H9 (cell line): ENCODE measurements at regions not wholly inside any gene's neighbourhood (a gene's known extent, or its start where the extent isn't known, plus 50 kb on each side); places are given as distances from the start of the nearest gene placed in this dataset.

Source experiments
- DNase-seq: peaks from one replicate; pipeline ENCODE4 v3.0.0-alpha.2; 2017
- H2AFZ ChIP-seq: one replicate; pipeline ENCODE4 v1.6.1; 2013; ENCODE audit warnings: mild to moderate bottlenecking, low read length, control low read depth, moderate library complexity
- H2AK5ac ChIP-seq: 2 replicates; pipeline ENCODE4 v1.6.1; 2013; ENCODE audit warnings: low read length, control low read depth, mixed read lengths; ENCODE audit not compliant: insufficient read length
- H2BK120ac ChIP-seq: one replicate; pipeline ENCODE4 v1.6.1; 2013; ENCODE audit warnings: low read depth, mild to moderate bottlenecking, low read length, control low read depth, inconsistent platforms; ENCODE audit not compliant: poor library complexity, severe bottlenecking
- H2BK12ac ChIP-seq: 2 replicates; pipeline ENCODE4 v1.6.1; 2013; ENCODE audit warnings: low read length, control low read depth, mixed read lengths, low read depth; ENCODE audit not compliant: insufficient read length
- H2BK15ac ChIP-seq: 2 replicates; pipeline ENCODE4 v1.6.1; 2013; ENCODE audit warnings: low read depth, low read length, control low read depth
- H2BK20ac ChIP-seq: one replicate; pipeline ENCODE4 v1.6.1; 2013; ENCODE audit warnings: low read depth, mild to moderate bottlenecking, low read length, control low read depth, inconsistent platforms; ENCODE audit not compliant: poor library complexity, severe bottlenecking
- H2BK5ac ChIP-seq: 2 replicates; pipeline ENCODE4 v1.6.1; 2013; ENCODE audit warnings: low read length, control low read depth, mixed read lengths; ENCODE audit not compliant: insufficient read length
- H3K14ac ChIP-seq: 2 replicates; pipeline ENCODE4 v1.6.1; 2013; ENCODE audit warnings: low read length, control low read depth; ENCODE audit not compliant: insufficient read depth
- H3K18ac ChIP-seq: 2 replicates; pipeline ENCODE4 v1.6.1; 2013; ENCODE audit warnings: low read depth, mild to moderate bottlenecking, mixed read lengths, low read length, control low read depth; ENCODE audit not compliant: insufficient read length
- H3K23ac ChIP-seq: 2 replicates; pipeline ENCODE4 v1.6.1; 2013; ENCODE audit warnings: low read length, control low read depth, mixed read lengths, low read depth; ENCODE audit not compliant: insufficient read length
- H3K23me2 ChIP-seq: 2 replicates; pipeline ENCODE4 v1.6.1; 2013; ENCODE audit warnings: low read depth, mild to moderate bottlenecking, mixed read lengths, low read length, control low read depth; ENCODE audit not compliant: insufficient read length, poor library complexity, severe bottlenecking
- H3K27ac ChIP-seq: 2 replicates; pipeline ENCODE4 v1.5.1; 2013; ENCODE audit warnings: low read length, control low read depth, mixed read lengths, low read depth; ENCODE audit not compliant: insufficient read length
- H3K27me3 ChIP-seq: 2 replicates; pipeline ENCODE4 v1.6.1; 2013; ENCODE audit warnings: low read length, control low read depth, inconsistent platforms; ENCODE audit not compliant: insufficient read depth
- H3K4ac ChIP-seq: 2 replicates; pipeline ENCODE4 v1.6.1; 2013; ENCODE audit warnings: low read depth, mild to moderate bottlenecking, control low read depth, inconsistent platforms, low read length, moderate library complexity
- H3K4me1 ChIP-seq: 2 replicates; pipeline ENCODE4 v1.6.1; 2013; ENCODE audit warnings: low read length, control low read depth, inconsistent platforms; ENCODE audit not compliant: insufficient read depth
- H3K4me2 ChIP-seq: 2 replicates; pipeline ENCODE4 v1.6.1; 2013; ENCODE audit warnings: low read length, control low read depth, mixed read lengths; ENCODE audit not compliant: insufficient read length, insufficient read depth
- H3K56ac ChIP-seq: 2 replicates; pipeline ENCODE4 v1.6.1; 2013; ENCODE audit warnings: low read depth, mild to moderate bottlenecking, mixed read lengths, low read length, control low read depth; ENCODE audit not compliant: insufficient read length
- H3K79me1 ChIP-seq: 2 replicates; pipeline ENCODE4 v1.6.1; 2013; ENCODE audit warnings: low read depth, mild to moderate bottlenecking, moderate library complexity, low read length, control low read depth, inconsistent platforms; ENCODE audit not compliant: insufficient read depth, poor library complexity, severe bottlenecking
- H3K79me2 ChIP-seq: 2 replicates; pipeline ENCODE4 v1.6.1; 2013; ENCODE audit warnings: low read length, control low read depth, inconsistent platforms; ENCODE audit not compliant: insufficient read depth
- H3K9ac ChIP-seq: 2 replicates; pipeline ENCODE4 v1.6.1; 2013; ENCODE audit warnings: low read length, control low read depth, mixed read lengths; ENCODE audit not compliant: insufficient read length; ENCODE audit errors: extremely low read depth
- H3K9me3 ChIP-seq: one replicate; pipeline ENCODE4 v1.6.1; 2013; ENCODE audit warnings: low read depth, low read length, inconsistent platforms; ENCODE audit not compliant: control insufficient read depth
- H3T11ph ChIP-seq: one replicate; pipeline ENCODE4 v1.6.1; 2013; ENCODE audit warnings: mild to moderate bottlenecking, low read length, control low read depth, inconsistent platforms
- H4K20me1 ChIP-seq: one replicate; pipeline ENCODE4 v1.6.1; 2013; ENCODE audit not compliant: control insufficient read depth, insufficient read length, insufficient read depth
- H4K5ac ChIP-seq: 2 replicates; pipeline ENCODE4 v1.6.1; 2013; ENCODE audit warnings: low read depth, mild to moderate bottlenecking, mixed read lengths, low read length, control low read depth; ENCODE audit not compliant: insufficient read length
- H4K8ac ChIP-seq: replicated peaks from 2 replicates; pipeline ENCODE4 v1.6.1; 2013; ENCODE audit warnings: low read length, control low read depth, mixed read lengths, low read depth; ENCODE audit not compliant: insufficient read length
- H4K91ac ChIP-seq: 2 replicates; pipeline ENCODE4 v1.6.1; 2013; ENCODE audit warnings: low read depth, mild to moderate bottlenecking, moderate library complexity, mixed read lengths, low read length, control low read depth; ENCODE audit not compliant: insufficient read length
- H3K27ac Mint-ChIP-seq, 3 experiments: 2 replicates in 2 of 3; 3 replicates in 1 of 3; pipeline ENCODE4 v1.8.0; 2020 to 2021; ENCODE audit warnings: mixed read lengths in 3 of 3, mild to moderate bottlenecking in 1 of 3, moderate library complexity in 1 of 3
- H3K27me3 Mint-ChIP-seq: 2 replicates; pipeline ENCODE4 v1.8.0; 2021; ENCODE audit warnings: low read depth, mild to moderate bottlenecking, moderate library complexity, mixed read lengths
- H3K36me3 Mint-ChIP-seq, 3 experiments: 2 replicates in 2 of 3; 3 replicates in 1 of 3; pipeline ENCODE4 v1.8.0; 2020 to 2021; ENCODE audit warnings: low read depth in 3 of 3, mixed read lengths in 3 of 3; ENCODE audit not compliant: insufficient read depth in 1 of 3
- H3K4me1 Mint-ChIP-seq, 2 experiments: 2 replicates each; pipeline ENCODE4 v1.8.0; 2020; ENCODE audit warnings: mixed read lengths in 2 of 2
- H3K4me3 Mint-ChIP-seq, 2 experiments: 2 replicates in 1 of 2; 3 replicates in 1 of 2; pipeline ENCODE4 v1.8.0; 2020 to 2021; ENCODE audit warnings: mild to moderate bottlenecking in 2 of 2, mixed read lengths in 2 of 2, moderate library complexity in 1 of 2
- H3K9me3 Mint-ChIP-seq, 2 experiments: 2 replicates in 1 of 2; 3 replicates in 1 of 2; pipeline ENCODE4 v1.8.0; 2020; ENCODE audit warnings: mild to moderate bottlenecking in 2 of 2, mixed read lengths in 2 of 2, moderate library complexity in 1 of 2
- WGBS: extraction: QIAGEN DNeasy Blood & Tissue Kit; methylation state at CpG from one replicate; pipeline ENCODE4 v1.1.7; 2013; ENCODE audit warnings: missing lambda C conversion rate, low lambda C conversion rate, mixed read lengths; ENCODE audit not compliant: insufficient read length; ENCODE audit errors: extremely low coverage; 5-methylcytosine and 5-hydroxymethylcytosine counted together
- TF ChIP-seq, protein P1 (sequence below): fragments of 200-600 bp; sonication (generic); conservative IDR thresholded peaks from 3 replicates; pipeline ENCODE4 v1.8.0; 2021; ENCODE audit warnings: antibody characterized with exemption, mild to moderate bottlenecking

DNA sequence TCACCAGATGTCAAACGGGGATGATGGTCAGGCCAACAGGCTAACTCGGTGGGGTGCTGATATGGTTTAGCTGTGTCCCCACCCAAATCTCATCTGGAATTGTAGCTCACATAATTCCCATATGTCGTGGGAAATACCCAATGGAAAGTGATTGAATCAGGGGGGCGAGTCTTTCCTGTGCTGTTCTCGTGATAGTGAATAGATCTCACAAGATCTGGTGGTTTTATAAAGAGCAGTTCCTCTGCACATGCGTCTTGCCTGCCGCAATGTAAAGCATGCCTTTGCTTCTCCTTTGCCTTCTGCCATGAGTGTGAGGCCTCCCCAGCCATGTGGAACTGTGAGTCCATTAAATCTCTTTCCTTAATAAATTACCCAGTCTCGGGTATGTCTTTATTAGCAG is 74.4 kb upstream of the YWHAQ start:
- TF ChIP-seq, protein P1, sequence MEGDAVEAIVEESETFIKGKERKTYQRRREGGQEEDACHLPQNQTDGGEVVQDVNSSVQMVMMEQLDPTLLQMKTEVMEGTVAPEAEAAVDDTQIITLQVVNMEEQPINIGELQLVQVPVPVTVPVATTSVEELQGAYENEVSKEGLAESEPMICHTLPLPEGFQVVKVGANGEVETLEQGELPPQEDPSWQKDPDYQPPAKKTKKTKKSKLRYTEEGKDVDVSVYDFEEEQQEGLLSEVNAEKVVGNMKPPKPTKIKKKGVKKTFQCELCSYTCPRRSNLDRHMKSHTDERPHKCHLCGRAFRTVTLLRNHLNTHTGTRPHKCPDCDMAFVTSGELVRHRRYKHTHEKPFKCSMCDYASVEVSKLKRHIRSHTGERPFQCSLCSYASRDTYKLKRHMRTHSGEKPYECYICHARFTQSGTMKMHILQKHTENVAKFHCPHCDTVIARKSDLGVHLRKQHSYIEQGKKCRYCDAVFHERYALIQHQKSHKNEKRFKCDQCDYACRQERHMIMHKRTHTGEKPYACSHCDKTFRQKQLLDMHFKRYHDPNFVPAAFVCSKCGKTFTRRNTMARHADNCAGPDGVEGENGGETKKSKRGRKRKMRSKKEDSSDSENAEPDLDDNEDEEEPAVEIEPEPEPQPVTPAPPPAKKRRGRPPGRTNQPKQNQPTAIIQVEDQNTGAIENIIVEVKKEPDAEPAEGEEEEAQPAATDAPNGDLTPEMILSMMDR = no peak
- Histone ChIP-seq H3K23me2 (peaks cover 2% of the 10 kb centered on the region), H4K5ac (no peak overlapping the region), H3K79me1 (no peaks in the 10 kb centered on the region), H3K56ac (no peak overlapping the region), H2AK5ac (no peak overlapping the region), H2BK5ac (no peak overlapping the region), H2AFZ (no peak overlapping the region), H3K23ac (no peak overlapping the region), H3K14ac (no peak overlapping the region), H2BK20ac (no peak overlapping the region), H4K20me1 (no peaks in the 10 kb centered on the region), H3K27me3 (no peaks in the 10 kb centered on the region), H4K91ac (no peak overlapping the region), H4K8ac (no peak overlapping the region), H3K4me2 (no peak overlapping the region), H3T11ph (no peak overlapping the region), H2BK15ac (no peak overlapping the region), H3K9ac (no peak overlapping the region), H2BK120ac (no peak overlapping the region), H3K4ac (no peak overlapping the region), H2BK12ac (no peak overlapping the region), H3K18ac (no peak overlapping the region), H3K79me2 (no peaks in the 10 kb centered on the region), H3K4me1 (no peaks in the 10 kb centered on the region; the same call in 1 of the 2 replicates), H3K27ac (no peak overlapping the region), H3K9me3 (no peaks in the 10 kb centered on the region)
- no CpG with 5 or more reads among the region's 8 CpGs for WGBS
- no peak for DNase-seq
- Mint-ChIP-seq H3K27ac (no peak overlapping the region), H3K4me3 (no peak overlapping the region), H3K36me3 (peaks cover 0 to 5% (median 2%) of the 10 kb centered on the region in 3 experiments; a peak in 1 of 7 replicates), H3K27me3 (no peaks in the 10 kb centered on the region), H3K9me3 (peaks cover 4% of the 10 kb centered on the region in 2 experiments; a peak in 2 of 5 replicates), H3K4me1 (peaks cover 12 to 20% of the 10 kb centered on the region in 2 experiments)
